Fibroblast of peridontal ligament (primary cell): ENCODE measurements at regions not wholly inside any gene's neighbourhood (a gene's known extent, or its start where the extent isn't known, plus 50 kb on each side); places are given as distances from the start of the nearest gene placed in this dataset.
A peak's percentile ranks its signal among the peaks of the same experiment; 100 is the strongest.

Source experiments
- DNase-seq: peaks from one replicate; pipeline ENCODE4 v3.0.0-alpha.2; 2010; ENCODE audit errors: extremely low read depth

- DNase-seq: no peak
Measured at GRCh38 chr2:146506851-146507250, 1338.0 kb upstream of the ACVR2A start.

- no peak for DNase-seq
Measured at GRCh38 chr2:146503366-146503765, 1341.5 kb upstream of the ACVR2A start.

- DNase-seq: no peak
Measured at GRCh38 chr2:146496248-146496647, 1348.6 kb upstream of the ACVR2A start.

GRCh38 chr2:146489386-146489785 lies 1355.4 kb upstream of the ACVR2A start:
- DNase-seq: no peak

- DNase-seq: peak; percentile 51
Measured at GRCh38 chr2:146481629-146482028, 1363.2 kb upstream of the ACVR2A start.

GRCh38 chr2:146477383-146477782 lies 1367.4 kb upstream of the ACVR2A start:
- DNase-seq: no peak

- DNase-seq: no peak
Measured at GRCh38 chr2:146468578-146468977, 1376.3 kb upstream of the ACVR2A start.

- no peak for DNase-seq
Measured at GRCh38 chr2:146467425-146467824, 1377.4 kb upstream of the ACVR2A start.

GRCh38 chr2:146465460-146465859 lies 1379.4 kb upstream of the ACVR2A start:
- DNase-seq: no peak

- peak; percentile 3 for DNase-seq
Measured at GRCh38 chr2:146461068-146461467, 1383.8 kb upstream of the ACVR2A start.

- no peak for DNase-seq
Measured at GRCh38 chr2:146458585-146458984, 1386.2 kb upstream of the ACVR2A start.

GRCh38 chr2:146457221-146457620 lies 1387.6 kb upstream of the ACVR2A start:
- no peak for DNase-seq

- no peak for DNase-seq
Measured at GRCh38 chr2:146455325-146455724, 1389.5 kb upstream of the ACVR2A start.

GRCh38 chr2:146451972-146452371 lies 1392.9 kb upstream of the ACVR2A start:
- no peak for DNase-seq

- no peak for DNase-seq
Measured at GRCh38 chr2:146450131-146450530, 1394.7 kb upstream of the ACVR2A start.

GRCh38 chr2:146444987-146445386 lies 1399.8 kb upstream of the ACVR2A start:
- DNase-seq: no peak

GRCh38 chr2:146444085-146444484 lies 1400.7 kb upstream of the ACVR2A start:
- DNase-seq: no peak

GRCh38 chr2:146438246-146438645 lies 1406.6 kb upstream of the ACVR2A start:
- DNase-seq: no peak

- peak; percentile 18 for DNase-seq
Measured at GRCh38 chr2:146437712-146438111, 1407.1 kb upstream of the ACVR2A start.

GRCh38 chr2:146433116-146433875 lies 1411.5 kb upstream of the ACVR2A start:
- DNase-seq: no peak

- DNase-seq: no peak
Measured at GRCh38 chr2:146429366-146429765, 1415.5 kb upstream of the ACVR2A start.

GRCh38 chr2:146417942-146418341 lies 1426.9 kb upstream of the ACVR2A start:
- no peak for DNase-seq

- no peak for DNase-seq
Measured at GRCh38 chr2:146415291-146415690, 1429.5 kb upstream of the ACVR2A start.

- DNase-seq: no peak
Measured at GRCh38 chr2:146414456-146414855, 1430.4 kb upstream of the ACVR2A start.
